HFFc6 (cell line): ENCODE measurements at regions not wholly inside any gene's neighbourhood (a gene's known extent, or its start where the extent isn't known, plus 50 kb on each side); places are given as distances from the start of the nearest gene placed in this dataset.

ENCODE experiments used
- DNase-seq: peaks from one replicate; pipeline ENCODE4 v3.0.0-alpha.2; 2018
- H3K27ac Mint-ChIP-seq: 2 replicates; pipeline ENCODE4 v1.8.0; 2020; ENCODE audit warnings: mild to moderate bottlenecking, mixed read lengths
- H3K27me3 Mint-ChIP-seq: 2 replicates; pipeline ENCODE4 v1.8.0; 2021; ENCODE audit warnings: mild to moderate bottlenecking, moderate library complexity, mixed read lengths; ENCODE audit not compliant: insufficient read depth
- H3K36me3 Mint-ChIP-seq: 2 replicates; pipeline ENCODE4 v1.8.0; 2021; ENCODE audit warnings: low read depth, mixed read lengths
- H3K4me1 Mint-ChIP-seq: 2 replicates; pipeline ENCODE4 v1.8.0; 2020; ENCODE audit warnings: low read depth, mixed read lengths
- H3K4me3 Mint-ChIP-seq: 2 replicates; pipeline ENCODE4 v1.8.0; 2020; ENCODE audit warnings: mild to moderate bottlenecking, moderate library complexity, mixed read lengths
- H3K9me3 Mint-ChIP-seq: 2 replicates; pipeline ENCODE4 v1.8.0; 2020; ENCODE audit warnings: mild to moderate bottlenecking, mixed read lengths
- TF ChIP-seq, protein P1 (sequence below): fragments of 200-600 bp; sonication (generic); IDR thresholded peaks from 2 replicates; pipeline ENCODE4 v1.5.0; 2021; ENCODE audit warnings: antibody characterized with exemption, mild to moderate bottlenecking

DNA sequence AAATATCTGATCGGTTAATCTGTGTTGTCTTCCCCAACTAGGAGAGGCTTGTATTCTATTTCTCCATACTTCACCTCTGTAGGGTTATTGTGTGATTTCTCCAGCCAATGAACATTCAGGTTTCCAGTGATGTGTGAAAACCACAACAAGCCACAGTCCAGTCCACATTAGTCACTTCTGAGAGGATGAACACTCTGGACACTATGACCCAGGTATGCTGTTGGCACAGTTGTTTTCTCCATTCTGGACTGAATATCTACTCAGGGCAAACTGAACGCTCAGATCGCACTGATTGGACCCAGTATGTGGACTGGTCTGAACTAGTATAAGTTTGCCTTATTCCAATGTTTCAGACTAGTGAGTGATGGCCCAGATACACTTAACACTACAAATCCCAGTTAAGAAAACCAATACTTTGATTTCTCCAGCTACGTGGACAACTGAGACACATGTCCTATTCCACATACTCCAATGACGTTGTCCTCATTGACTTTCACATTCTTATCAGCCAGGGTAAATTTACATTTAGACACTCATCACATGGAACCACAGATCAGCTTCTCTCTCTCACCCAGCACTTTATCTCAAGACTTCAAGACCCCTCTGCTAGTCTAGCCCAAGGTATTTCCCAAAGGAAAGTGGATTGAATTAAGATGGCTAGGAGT is 587.4 kb upstream of the SGO1 start:
- Mint-ChIP-seq H3K27me3 (no peaks in the 10 kb centered on the region; the same call in 1 of the 2 replicates), H3K27ac (no peak overlapping the region), H3K4me1 (no peaks in the 10 kb centered on the region; the same call in 1 of the 2 replicates), H3K9me3 (no peaks in the 10 kb centered on the region), H3K4me3 (no peak overlapping the region), H3K36me3 (no peaks in the 10 kb centered on the region)
- TF ChIP-seq, protein P1, sequence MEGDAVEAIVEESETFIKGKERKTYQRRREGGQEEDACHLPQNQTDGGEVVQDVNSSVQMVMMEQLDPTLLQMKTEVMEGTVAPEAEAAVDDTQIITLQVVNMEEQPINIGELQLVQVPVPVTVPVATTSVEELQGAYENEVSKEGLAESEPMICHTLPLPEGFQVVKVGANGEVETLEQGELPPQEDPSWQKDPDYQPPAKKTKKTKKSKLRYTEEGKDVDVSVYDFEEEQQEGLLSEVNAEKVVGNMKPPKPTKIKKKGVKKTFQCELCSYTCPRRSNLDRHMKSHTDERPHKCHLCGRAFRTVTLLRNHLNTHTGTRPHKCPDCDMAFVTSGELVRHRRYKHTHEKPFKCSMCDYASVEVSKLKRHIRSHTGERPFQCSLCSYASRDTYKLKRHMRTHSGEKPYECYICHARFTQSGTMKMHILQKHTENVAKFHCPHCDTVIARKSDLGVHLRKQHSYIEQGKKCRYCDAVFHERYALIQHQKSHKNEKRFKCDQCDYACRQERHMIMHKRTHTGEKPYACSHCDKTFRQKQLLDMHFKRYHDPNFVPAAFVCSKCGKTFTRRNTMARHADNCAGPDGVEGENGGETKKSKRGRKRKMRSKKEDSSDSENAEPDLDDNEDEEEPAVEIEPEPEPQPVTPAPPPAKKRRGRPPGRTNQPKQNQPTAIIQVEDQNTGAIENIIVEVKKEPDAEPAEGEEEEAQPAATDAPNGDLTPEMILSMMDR, result no peak
- DNase-seq, result no peak

DNA sequence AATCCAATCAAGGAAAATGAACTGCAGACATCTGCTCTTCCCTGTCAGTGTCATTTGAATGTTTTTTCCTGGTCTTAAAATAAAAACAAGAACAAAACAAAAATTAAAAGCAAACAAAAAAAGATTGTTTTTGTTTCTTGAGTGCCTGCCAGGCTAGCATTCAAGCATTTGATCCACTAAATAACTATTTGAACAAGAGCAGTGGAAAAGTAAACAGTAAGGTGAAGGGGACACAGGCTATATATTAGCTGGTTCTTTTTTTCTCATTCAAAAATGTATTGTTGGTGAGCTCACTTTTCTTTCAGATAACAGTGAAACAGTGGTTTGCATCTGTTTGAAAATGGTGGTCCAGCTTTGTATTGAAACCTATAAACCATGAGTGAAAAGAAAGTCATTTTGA is 586.9 kb upstream of the SGO1 start:
- Mint-ChIP-seq H3K4me1 (no peaks in the 10 kb centered on the region; the same call in 1 of the 2 replicates), H3K36me3 (no peaks in the 10 kb centered on the region), H3K4me3 (no peak overlapping the region), H3K9me3 (no peaks in the 10 kb centered on the region), H3K27me3 (no peaks in the 10 kb centered on the region; the same call in 1 of the 2 replicates), H3K27ac (no peak overlapping the region)
- DNase-seq, result no peak
- TF ChIP-seq, protein P1, result no peak

DNA sequence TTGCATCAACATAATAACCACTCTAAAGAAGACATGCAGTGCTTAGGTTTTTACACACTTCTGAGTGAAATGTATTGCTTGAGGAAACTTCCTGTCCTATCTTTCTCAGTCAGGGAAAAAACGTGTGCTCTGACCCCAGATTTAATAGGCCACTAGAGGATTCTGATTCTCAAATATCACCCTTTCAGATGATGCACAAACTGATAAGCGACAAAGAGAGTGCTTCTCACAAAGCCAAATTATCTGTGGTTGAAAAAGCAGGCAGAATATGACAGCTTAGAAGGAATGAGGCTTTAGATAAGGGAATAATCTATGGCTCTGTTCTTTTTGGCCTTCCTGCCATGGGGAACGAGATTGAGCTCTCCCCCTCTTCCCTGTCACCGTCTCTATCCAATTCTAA is 583.4 kb upstream of the SGO1 start:
- DNase-seq, result no peak
- H3K27ac Mint-ChIP-seq, result no peak overlapping the region
- no peaks in the 10 kb centered on the region for H3K9me3 Mint-ChIP-seq
- no peaks in the 10 kb centered on the region for H3K36me3 Mint-ChIP-seq
- no peaks in the 10 kb centered on the region; the same call in 1 of the 2 replicates for H3K27me3 Mint-ChIP-seq
- TF ChIP-seq, protein P1, result no peak
- no peak overlapping the region for H3K4me3 Mint-ChIP-seq
- H3K4me1 Mint-ChIP-seq, result no peaks in the 10 kb centered on the region; the same call in 1 of the 2 replicates

DNA sequence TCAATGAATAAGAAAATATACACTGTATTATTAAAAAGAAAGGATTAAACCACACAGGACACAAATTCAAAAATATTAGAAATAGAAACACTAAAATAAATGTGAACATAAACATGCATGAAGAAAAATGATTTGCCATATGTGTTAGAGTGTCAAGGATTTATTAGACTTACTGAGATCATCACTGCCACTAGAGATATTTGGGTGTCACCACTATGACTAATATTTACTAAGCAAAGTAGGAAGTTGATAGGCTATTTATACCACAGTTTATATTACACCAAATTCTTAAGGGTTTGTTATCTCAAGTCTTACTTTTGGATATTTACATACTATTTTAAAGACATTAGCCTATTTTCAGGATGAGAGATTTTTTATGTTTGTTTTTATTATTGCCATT is 575.0 kb upstream of the SGO1 start:
- H3K27me3 Mint-ChIP-seq, result no peaks in the 10 kb centered on the region
- DNase-seq, result peak; percentile 10
- no peaks in the 10 kb centered on the region for H3K36me3 Mint-ChIP-seq
- no peaks in the 10 kb centered on the region for H3K9me3 Mint-ChIP-seq
- H3K4me1 Mint-ChIP-seq, result peaks cover 22% of the 10 kb centered on the region
- TF ChIP-seq, protein P1, result no peak
- H3K27ac Mint-ChIP-seq, result no peak overlapping the region
- H3K4me3 Mint-ChIP-seq, result no peak overlapping the region

DNA sequence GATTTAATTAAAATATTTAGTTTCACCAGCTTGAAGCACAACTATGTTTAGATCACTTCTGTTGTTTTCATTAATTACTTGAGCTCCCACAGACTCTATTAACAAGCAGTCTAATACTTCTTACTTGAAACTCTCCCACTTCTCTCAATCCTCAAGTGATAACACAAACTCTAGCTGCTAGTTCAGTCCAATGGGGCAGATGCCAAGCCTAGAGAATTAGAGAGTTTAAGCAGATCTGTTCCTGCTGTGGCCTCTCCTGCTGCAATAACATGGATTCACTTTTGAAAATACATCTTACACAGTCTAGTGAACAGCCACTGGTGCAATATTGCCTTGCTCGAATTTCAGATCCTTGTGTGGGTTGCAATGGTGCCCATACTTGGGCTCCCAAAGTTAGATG is 566.4 kb upstream of the SGO1 start:
- Mint-ChIP-seq H3K27me3 (no peaks in the 10 kb centered on the region), H3K36me3 (peaks cover 4% of the 10 kb centered on the region; the same call in 1 of the 2 replicates), H3K27ac (no peak overlapping the region), H3K4me1 (peaks cover 9% of the 10 kb centered on the region), H3K4me3 (no peak overlapping the region), H3K9me3 (no peaks in the 10 kb centered on the region; the same call in 1 of the 2 replicates)
- TF ChIP-seq, protein P1, result no peak
- DNase-seq, result no peak
